Fibroblast of lung (primary cell): ENCODE measurements at regions not wholly inside any gene's neighbourhood (a gene's known extent, or its start where the extent isn't known, plus 50 kb on each side); places are given as distances from the start of the nearest gene placed in this dataset.

Experiments used
- DNase-seq, 2 donors: peaks; one replicate each; pipeline versions ENCODE4 v3.0.0 to v3.0.0-alpha.2; 2010; ENCODE audit warnings: low read depth in 2 of 2
- H2AFZ ChIP-seq: 2 replicates; pipeline ENCODE4 v1.5.1; 2012; ENCODE audit warnings: low read length, control low read depth, inconsistent platforms
- H3K27ac ChIP-seq: 2 replicates; pipeline ENCODE4 v1.5.1; 2011; ENCODE audit warnings: low read length, control low read depth; ENCODE audit not compliant: insufficient read depth
- H3K27me3 ChIP-seq: 2 replicates; pipeline ENCODE4 v1.5.1; 2011; ENCODE audit warnings: mild to moderate bottlenecking, low read length; ENCODE audit not compliant: control insufficient read depth, insufficient read depth
- H3K36me3 ChIP-seq: 2 replicates; pipeline ENCODE4 v1.5.1; 2011; ENCODE audit warnings: low read length; ENCODE audit not compliant: control insufficient read depth, insufficient read depth
- H3K4me1 ChIP-seq: 2 replicates; pipeline ENCODE4 v1.5.1; 2011; ENCODE audit warnings: low read length; ENCODE audit not compliant: control insufficient read depth, insufficient read depth; ENCODE audit errors: extremely low read depth
- H3K4me2 ChIP-seq: 2 replicates; pipeline ENCODE4 v1.5.1; 2011; ENCODE audit warnings: low read length, control low read depth; ENCODE audit not compliant: insufficient read depth; ENCODE audit errors: extremely low read depth
- H3K4me3 ChIP-seq, 4 experiments: fragments of 200-600 bp in 1 of 4; sonication (generic) in 1 of 4; replicated peaks in 1 of 4; 2 replicates each; pipeline ENCODE4 v1.5.1; 2011 to 2016; ENCODE audit warnings: low read length in 4 of 4, low read depth in 3 of 4, mild to moderate bottlenecking in 3 of 4, control low read depth in 2 of 4, inconsistent platforms in 1 of 4, mixed read lengths in 1 of 4; ENCODE audit not compliant: insufficient read depth in 1 of 4; ENCODE audit errors: control extremely low read depth in 1 of 4
- H3K79me2 ChIP-seq: 2 replicates; pipeline ENCODE4 v1.5.1; 2012; ENCODE audit warnings: mild to moderate bottlenecking, low read length, inconsistent platforms; ENCODE audit not compliant: control insufficient read depth, insufficient read depth
- H3K9ac ChIP-seq: 2 replicates; pipeline ENCODE4 v1.5.1; 2011; ENCODE audit warnings: mild to moderate bottlenecking, low read length, control low read depth; ENCODE audit not compliant: insufficient read depth
- H3K9me3 ChIP-seq: 2 replicates; pipeline ENCODE4 v1.5.1; 2012; ENCODE audit warnings: low read depth, low read length; ENCODE audit not compliant: control insufficient read depth, insufficient read depth
- H4K20me1 ChIP-seq: 2 replicates; pipeline ENCODE4 v1.5.1; 2011; ENCODE audit warnings: low read length; ENCODE audit not compliant: control insufficient read depth, insufficient read depth; ENCODE audit errors: extremely low read depth
- CTCF ChIP-seq, 2 donors: IDR thresholded peaks in 1 of 2; conservative IDR thresholded peaks in 1 of 2; 1 replicate in 1 of 2; 2 replicates in 1 of 2; pipeline ENCODE4 v1.5.1; 2011 to 2012; ENCODE audit warnings: low read length in 2 of 2, control low read depth in 1 of 2, inconsistent platforms in 1 of 2, low read depth in 1 of 2, mild to moderate bottlenecking in 1 of 2
- EZH2 ChIP-seq: IDR thresholded peaks from 2 replicates; pipeline ENCODE4 v1.5.1; 2012; ENCODE audit warnings: low read length, control low read depth, mild to moderate bottlenecking; ENCODE audit errors: missing control alignments

- Histone ChIP-seq H2AFZ (no peak overlapping the region), H4K20me1 (no peaks in the 10 kb centered on the region), H3K27me3 (no peaks in the 10 kb centered on the region), H3K27ac (no peak overlapping the region), H3K4me3 (no peak overlapping the region), H3K4me1 (no peaks in the 10 kb centered on the region), H3K9me3 (no peaks in the 10 kb centered on the region), H3K4me2 (no peak overlapping the region), H3K79me2 (no peaks in the 10 kb centered on the region), H3K9ac (no peak overlapping the region), H3K36me3 (no peaks in the 10 kb centered on the region)
- no peak for TF ChIP-seq CTCF (conservative IDR thresholded peaks at IDR 0.05 in 1 of 2, IDR thresholded peaks at IDR 0.05 in 1 of 2; ENCODE audit: low read depth in 1 of 2, low read length in 2 of 2)
- TF ChIP-seq EZH2: no peak
- no peak for DNase-seq
These were observed 415.2 kb upstream of the KCNH7 start for GRCh38 chr2:163253621-163254285.

GRCh38 chr2:163252199-163252598 lies 413.6 kb upstream of the KCNH7 start:
- no peak overlapping the region for H3K4me3 ChIP-seq
- TF ChIP-seq EZH2 (no peak), CTCF (conservative IDR thresholded peaks at IDR 0.05 in 1 of 2, IDR thresholded peaks at IDR 0.05 in 1 of 2; ENCODE audit: low read depth in 1 of 2, low read length in 2 of 2) (no peak)
- no peak for DNase-seq
- H2AFZ ChIP-seq: no peak overlapping the region
- H3K4me1 ChIP-seq: no peaks in the 10 kb centered on the region
- H4K20me1 ChIP-seq: no peaks in the 10 kb centered on the region
- H3K79me2 ChIP-seq: no peaks in the 10 kb centered on the region
- no peak overlapping the region for H3K4me2 ChIP-seq
- H3K9me3 ChIP-seq: no peaks in the 10 kb centered on the region
- H3K27ac ChIP-seq: no peak overlapping the region
- no peak overlapping the region for H3K9ac ChIP-seq
- no peaks in the 10 kb centered on the region for H3K27me3 ChIP-seq
- H3K36me3 ChIP-seq: no peaks in the 10 kb centered on the region

GRCh38 chr2:163248376-163249253 lies 410.0 kb upstream of the KCNH7 start:
- Histone ChIP-seq H3K79me2 (no peaks in the 10 kb centered on the region), H3K27ac (no peak overlapping the region), H4K20me1 (no peaks in the 10 kb centered on the region), H3K36me3 (no peaks in the 10 kb centered on the region), H3K4me2 (no peak overlapping the region), H3K27me3 (no peaks in the 10 kb centered on the region), H2AFZ (no peak overlapping the region), H3K4me1 (no peaks in the 10 kb centered on the region), H3K4me3 (no peak overlapping the region), H3K9ac (no peak overlapping the region), H3K9me3 (no peaks in the 10 kb centered on the region)
- TF ChIP-seq CTCF (conservative IDR thresholded peaks at IDR 0.05 in 1 of 2, IDR thresholded peaks at IDR 0.05 in 1 of 2; ENCODE audit: low read depth in 1 of 2, low read length in 2 of 2) (no peak), EZH2 (no peak)
- peak in 1 of 2 donors; percentile 54 for DNase-seq
